ELF-1 (cell line): ENCODE measurements at regions not wholly inside any gene's neighbourhood (a gene's known extent, or its start where the extent isn't known, plus 50 kb on each side); places are given as distances from the start of the nearest gene placed in this dataset.

Source experiments
- DNase-seq: peaks from one replicate; pipeline ENCODE4 v3.0.0-alpha.2; 2016; ENCODE audit warnings: low read depth, low spot score

DNA sequence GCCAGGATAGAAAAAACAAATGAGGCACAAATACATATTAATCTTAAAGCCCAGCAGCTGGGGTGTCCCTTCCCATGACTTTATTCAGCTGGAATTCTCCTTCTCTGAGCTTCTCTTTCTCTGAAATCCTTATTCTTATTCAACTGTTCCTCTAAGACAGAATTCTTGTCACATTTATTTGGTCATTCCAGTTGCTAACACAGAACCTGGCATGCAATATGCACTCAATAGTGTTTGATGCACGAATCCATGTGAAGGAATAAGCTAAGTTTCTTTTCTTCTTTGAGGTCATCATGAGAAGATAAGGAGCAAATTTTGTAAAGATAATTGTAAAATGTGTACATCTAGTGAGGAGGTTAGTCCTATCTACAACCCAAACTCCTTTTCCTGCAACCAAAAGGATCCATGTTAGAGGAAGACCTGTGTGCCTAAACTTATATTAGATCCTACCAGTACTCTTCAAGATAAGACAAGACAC is 154.2 kb upstream of the KCNMB2 start:
- no peak for DNase-seq

DNA sequence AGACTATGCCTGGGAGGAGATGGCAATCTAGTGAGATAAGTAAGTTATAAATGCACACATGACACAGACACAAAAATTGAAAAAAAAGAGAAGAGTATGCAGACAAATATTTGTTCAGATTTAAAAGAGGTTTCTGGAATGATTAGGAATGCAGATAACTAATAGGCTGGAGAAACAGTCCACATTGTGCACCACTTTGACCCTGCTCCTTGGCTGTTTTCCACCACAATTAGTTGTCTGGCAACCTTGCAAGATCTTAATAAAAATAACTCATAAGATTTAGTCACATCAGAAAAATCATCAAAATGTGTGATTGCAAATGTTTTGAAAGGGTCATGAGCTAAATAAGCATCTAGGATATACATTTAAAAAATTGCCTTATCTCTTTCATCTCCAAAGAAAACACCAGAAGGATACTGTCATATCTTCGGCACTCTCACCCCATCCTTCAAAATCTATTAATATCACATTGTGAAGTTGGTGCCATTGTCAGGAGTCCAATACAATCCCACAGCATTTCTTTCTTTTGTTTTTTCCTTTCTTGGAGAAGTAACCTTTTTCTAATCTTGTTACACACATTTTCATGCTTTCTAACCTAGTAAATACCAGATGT is 153.7 kb upstream of the KCNMB2 start:
- DNase-seq = no peak

DNA sequence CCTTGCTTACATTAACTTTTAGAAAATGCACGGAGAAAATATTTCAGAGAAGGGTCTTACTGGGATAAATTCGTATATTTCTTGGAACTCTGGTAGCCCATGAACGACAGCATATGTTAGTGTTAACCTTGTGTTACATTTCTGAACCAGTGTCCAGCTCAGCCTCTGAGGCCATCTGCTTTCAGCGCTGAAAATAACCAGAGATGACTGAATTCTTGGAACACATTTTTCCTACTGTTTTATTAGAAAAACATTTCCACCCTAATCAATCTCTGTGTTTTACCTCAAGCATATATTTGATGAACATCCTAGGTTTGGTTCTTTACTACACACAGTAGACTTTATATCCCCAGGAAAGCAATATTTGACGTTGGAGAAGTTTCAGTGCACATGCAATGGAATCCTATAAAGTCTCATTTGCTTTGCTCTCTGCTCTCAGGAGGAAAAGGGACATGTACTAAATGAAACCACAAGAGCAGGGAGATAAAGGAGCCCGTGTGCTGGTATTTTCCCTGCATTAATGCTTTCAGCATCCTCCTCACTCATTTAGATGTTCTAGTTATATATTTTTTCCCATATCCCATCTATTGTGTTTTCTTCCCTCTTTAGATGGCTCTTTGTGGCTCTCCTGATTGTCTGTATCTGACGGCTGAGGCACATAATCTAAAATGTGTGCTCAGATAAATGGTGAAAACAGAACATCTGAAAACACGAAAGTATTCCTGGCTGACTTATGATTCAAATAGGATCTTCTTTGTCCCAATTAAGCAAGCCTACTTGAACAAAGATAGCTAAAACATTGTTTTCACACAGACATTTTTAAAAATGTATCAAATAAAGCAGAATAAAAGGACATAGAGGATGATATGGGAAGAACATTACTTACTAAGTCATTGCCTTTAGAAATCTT is 151.7 kb upstream of the KCNMB2 start:
- DNase-seq = no peak

DNA sequence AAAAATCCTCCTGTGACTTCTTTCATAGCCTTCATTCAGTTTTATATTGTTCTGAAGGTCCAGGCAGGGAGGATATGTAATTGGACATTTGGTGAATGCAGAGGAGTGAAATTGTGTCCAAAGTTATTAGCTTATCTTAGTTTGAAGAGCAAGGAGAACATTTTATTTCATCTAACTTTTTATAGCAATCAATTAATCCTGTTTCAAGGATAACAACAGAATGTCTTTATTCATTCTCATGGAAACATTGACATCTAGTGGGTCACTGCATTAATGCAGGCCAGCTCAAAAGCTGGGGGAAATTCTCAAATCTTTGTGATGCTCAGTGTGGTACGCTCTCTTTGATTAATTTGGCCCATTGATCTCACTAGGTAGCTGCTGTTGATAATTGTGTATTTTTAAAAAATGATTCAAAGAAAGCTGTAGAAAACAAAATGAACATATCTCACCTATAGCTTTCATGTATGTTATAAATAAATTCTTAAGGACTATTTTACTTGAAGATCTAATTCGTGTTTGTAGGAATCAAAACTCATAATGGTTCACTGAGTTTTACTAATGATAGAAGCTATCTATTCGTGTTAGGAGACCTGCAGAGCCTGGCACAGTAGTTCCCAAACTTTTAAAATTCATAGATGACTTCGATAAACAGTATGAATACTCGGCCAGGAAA is 150.8 kb upstream of the KCNMB2 start:
- DNase-seq = no peak

DNA sequence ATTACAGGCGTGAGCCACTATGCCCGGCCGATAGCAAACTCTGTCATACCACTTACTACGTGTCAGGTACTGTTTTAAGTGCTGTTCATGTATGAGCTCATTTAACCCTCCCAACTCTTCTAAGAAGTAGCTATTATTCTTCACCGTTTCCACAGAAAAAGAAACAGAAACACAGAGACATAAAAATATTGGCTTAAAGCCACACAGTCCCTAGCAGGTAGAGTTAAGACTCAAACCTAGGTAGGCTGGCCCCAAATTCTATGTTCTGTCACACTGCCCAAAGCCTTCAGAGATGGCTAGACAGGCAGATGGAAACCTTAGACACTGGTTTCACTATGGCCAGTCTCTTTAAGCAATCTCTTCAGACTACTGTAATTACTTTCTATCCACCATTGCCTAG is 149.8 kb upstream of the KCNMB2 start:
- DNase-seq = no peak

DNA sequence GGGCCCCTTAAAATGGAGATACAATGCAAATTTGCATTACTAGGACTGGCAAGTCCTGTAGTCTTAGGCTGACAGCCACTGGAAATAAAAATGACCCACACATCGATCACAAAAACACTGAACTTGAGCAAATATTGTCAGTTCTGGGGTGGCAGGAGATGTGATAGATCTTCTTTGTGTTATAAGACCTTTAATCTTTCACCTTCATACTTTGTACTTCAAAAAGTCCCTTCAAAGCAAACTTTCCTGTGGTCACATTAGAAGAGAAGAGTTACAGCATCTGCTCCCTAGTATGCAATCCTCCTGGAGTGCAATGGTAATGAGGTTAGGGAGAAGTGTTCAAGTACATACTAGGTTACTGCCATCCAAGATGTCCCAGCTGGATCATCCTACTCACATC is 149.4 kb upstream of the KCNMB2 start:
- DNase-seq = no peak

DNA sequence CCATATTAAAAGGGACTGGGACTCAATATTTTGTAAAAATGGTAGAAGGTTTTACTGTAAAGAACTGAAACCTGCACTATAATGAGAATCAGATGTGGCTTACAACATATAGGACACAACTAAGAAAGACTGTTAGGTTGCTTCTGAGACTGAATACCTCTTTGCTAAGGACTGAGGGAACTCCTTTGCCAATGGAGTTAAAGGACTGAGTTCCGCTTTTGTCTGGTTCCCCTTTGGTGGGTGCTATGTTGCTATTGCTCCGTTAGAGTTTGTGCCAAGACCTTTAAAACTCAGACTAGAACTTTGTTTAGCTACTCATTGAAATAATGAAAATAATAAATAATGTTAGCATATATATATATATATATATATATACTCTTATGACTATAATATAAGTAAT is 147.8 kb upstream of the KCNMB2 start:
- no peak for DNase-seq

DNA sequence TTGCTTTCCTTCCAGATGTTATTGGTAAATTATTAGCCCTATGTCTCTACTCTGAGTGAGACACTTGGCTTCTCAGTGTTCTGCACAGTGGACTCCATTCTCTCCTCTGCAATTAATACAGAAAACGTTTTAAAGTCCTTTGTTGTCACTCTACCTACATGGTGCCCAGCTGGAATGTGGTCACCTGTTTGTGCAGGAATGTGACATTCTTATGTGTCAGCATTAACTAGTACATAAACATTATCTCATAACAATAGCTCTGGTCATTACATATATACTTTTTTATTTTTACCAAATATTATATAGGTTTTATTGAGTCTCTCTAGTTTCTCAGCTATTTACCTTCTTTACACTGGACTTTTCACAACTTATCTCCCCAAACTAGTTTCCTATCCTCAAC is 147.0 kb upstream of the KCNMB2 start:
- no peak for DNase-seq

DNA sequence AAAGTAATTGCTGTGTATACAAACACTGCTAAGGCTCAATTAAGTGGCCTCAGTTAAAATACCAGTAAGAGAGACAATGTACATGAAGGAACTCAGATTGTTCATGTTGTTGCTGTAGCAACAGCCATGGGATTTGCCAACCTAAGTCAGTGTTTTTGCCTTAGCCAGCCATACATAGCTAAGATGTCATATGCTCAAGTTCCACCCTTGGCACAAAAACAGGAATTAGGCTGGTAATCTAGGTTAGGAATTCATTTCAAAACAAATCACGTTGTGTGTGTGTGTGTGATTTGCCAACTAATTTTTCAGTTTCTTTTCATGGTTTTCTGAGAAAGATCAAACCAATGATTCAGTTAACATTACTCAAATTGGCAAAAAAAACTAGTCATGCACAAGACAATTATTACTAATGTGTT is 143.7 kb upstream of the KCNMB2 start:
- no peak for DNase-seq

DNA sequence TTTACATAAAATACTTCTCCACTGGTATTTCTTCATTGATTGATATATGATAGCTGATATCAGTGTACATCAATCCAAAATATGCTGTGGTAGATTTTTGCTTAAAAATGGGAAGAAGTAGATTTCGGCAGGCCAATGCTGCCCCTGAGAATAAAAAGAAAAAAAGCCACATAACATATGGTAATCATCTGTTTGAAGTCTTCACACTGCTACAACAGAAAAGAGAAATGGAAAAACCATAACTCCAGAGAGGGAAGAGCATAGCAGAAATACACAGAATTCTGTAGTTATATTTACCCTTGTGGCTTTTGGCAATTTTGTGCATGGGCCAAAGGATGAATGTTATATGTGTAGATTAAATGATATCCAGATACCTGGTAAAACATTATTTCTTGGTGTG is 143.1 kb upstream of the KCNMB2 start:
- DNase-seq = no peak

DNA sequence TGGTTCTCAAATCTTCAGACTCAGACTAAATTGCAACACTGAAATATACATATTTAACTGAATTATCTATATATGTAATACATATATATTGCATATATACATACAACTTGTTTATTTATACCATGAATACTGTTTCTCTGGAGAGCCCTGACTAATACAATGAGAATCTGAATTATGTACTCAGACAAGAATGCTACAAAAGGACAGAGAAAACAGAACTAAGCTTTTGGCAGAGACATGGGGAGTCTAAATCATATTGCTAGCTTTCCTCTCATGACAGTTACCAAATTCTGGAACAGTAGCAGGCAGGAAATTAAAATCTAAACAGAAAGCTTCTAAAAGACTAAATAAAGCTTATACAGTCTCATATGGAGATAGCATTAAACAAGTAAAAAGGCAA is 142.4 kb upstream of the KCNMB2 start:
- no peak for DNase-seq

DNA sequence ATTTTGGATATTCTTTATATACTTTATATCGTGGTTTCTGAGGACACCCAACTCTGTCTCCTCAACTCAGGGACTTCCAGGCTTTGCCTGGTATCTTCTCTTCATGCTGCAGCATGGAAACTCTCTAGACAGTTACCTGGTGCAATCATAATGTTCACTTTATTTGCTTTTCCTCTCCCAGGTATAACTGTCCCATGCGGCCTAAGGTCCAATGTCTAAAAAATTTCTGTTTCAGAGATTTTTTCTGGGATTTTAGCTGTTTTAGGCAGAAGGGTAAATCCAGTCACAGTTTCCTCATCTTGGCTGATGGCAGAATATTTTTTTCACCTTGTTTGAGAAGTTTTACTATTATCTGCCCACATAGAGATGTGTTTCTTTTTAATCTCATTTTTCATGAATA is 139.9 kb upstream of the KCNMB2 start:
- DNase-seq = no peak

DNA sequence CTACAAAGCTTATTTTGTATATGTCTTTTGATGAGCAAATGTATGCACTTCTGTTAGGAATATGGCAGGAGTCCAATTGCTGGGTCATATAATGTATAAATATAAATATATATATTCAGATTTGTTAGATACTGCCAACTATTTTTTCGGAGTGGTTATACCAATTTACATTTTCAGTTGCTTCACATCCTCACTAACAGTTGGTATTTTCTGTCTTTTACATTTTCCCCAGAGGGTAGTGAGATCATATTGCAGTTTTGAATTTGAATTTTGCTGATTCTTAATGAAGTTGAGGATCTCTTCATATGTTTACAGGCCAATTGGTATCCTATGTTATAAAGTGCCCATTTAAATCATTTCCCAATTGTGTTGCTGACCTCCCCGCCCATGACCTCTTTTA is 139.0 kb upstream of the KCNMB2 start:
- DNase-seq = no peak

DNA sequence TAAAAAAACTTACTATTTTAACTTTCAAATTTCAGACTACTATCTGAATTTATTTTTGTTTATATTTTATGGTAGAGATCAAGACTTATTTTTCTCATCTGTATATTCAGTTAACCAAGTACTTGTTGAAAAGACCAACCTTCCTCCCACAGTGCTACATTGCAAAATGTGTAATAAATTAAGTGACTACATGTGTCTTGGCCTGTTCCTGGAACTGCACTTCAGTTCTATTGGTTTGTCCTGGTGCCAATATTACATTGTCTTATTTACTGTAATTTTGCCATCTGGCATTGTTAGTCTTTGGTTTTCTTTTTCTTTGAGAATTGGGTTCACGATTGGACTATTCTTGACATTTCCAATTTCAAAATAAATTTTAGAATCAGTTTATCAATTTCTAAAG is 138.4 kb upstream of the KCNMB2 start:
- no peak for DNase-seq

DNA sequence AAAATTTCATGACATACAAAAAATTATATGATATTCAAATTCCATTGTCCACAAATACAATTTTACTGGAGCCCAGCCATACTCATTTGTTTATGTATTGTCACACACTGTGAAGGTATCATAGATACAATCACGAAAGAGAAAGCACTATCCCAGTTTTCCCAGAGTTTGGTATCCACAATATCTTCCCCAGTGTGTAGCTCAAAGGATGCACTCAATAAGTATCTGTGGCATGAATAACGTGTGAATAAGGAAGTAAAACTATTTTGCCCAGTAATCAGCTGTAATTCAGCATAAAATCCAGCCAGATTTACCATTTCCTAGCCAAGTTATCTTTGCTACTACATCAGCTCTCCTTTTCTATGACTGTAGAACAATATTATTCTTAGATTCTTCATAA is 131.3 kb upstream of the KCNMB2 start:
- no peak for DNase-seq

DNA sequence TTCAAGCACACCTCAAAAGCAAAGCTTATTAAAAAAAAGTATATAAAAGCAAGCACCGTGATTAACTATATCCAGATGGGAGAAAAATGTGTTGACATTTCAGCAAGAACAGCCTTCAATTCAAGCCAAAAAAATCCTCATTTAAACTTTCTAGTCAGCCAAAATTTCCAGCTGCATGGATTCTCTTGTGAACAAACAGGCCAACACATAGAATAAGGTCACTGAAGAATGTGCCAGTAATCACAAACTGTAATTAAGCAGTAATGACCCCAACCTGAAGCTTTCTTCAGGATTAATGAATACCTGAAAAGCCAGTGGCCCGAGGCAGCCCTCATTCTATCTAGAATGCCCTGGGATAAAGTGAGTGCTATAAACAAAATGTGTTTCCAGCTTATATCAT is 130.7 kb upstream of the KCNMB2 start:
- peak; percentile 4 for DNase-seq

DNA sequence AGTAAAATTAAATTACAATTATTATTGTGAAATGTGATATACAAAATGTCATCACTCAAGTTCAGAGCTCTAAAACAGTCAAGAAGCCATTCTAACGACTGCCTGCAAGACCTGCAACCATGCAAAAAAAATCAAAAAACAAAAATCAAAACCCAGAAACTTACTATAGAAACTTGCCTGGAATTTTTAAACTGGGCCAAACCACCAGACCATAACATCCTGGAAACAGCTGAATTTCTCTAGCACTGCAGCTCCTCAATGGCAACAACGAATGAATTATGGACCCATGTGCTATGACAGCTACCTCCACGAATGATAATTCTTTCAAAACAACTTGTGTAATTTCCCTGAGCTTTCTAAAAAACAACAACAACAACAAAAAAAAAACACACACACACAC is 130.0 kb upstream of the KCNMB2 start:
- no peak for DNase-seq

DNA sequence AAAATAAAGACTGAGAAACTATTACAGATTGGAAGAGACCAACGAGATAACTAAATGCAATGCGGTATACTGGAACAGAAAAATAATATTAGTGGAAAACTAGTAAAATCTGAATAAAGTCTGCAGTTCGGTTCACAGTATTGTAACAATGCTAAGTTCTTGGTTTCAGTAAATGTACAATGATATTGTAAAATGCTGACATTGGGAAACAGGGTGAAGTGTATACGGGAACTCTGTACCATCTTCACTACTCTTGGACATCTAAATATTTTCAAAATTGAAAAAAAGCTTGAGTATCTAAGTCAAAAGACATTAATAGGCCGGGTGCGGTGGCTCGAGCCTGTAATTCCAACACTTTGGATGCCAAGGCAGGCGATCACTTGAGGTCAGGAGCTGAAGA is 120.9 kb upstream of the KCNMB2 start:
- no peak for DNase-seq

DNA sequence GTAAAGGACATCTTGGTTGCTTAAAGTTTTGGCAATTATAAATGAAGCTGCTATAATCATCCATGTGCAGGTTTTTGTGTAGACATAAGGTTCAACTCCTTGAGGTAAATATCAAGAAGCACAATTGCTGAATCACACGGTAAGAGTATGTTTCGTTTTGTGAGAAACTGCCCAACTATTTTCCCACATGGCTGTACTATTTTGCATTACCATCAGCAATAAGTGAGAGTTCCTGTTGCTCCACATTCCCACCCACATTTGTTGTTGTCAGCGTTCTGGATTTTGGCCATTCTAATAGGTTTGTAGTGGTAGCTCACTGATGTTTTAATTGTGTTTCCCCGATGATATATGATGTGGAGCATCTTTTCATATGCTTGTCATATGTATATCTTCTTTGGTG is 118.5 kb upstream of the KCNMB2 start:
- DNase-seq = no peak

DNA sequence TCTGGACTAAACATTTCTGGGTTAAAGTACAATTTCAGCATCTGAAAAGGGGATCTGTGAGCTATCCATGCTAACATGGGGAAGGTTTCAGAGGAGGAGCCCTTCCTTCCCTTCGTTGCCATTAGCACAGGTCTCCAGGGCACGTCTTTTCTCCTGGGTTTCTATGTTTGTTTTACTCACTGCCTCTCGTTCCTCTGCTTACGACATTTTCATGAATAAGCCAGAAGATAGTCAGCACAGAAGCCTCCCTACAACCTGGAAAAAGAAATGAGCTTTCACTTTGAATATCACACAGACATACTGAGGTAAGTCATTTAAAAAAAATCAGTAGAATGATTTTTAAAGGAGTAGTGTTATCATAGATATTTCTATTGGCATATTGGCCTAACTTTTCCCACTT is 117.2 kb upstream of the KCNMB2 start:
- DNase-seq = no peak

DNA sequence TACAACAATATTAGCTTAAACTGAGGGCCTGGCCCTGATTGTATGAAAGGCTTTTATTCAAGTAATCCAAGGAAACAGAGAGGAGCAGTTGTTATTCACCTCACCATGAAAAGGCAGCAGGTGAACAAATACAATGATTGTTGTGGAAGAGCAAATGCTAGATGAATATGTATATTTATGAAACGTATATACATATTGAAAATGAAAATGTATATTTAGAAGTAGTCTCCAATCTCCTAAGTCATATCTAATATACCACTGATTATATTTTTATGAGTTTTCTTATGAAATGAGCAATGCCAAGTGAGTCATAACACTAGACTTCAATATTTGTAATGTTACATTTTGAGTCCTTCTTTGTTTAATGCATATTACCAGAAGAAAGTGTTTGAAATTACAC is 116.2 kb upstream of the KCNMB2 start:
- DNase-seq = no peak

DNA sequence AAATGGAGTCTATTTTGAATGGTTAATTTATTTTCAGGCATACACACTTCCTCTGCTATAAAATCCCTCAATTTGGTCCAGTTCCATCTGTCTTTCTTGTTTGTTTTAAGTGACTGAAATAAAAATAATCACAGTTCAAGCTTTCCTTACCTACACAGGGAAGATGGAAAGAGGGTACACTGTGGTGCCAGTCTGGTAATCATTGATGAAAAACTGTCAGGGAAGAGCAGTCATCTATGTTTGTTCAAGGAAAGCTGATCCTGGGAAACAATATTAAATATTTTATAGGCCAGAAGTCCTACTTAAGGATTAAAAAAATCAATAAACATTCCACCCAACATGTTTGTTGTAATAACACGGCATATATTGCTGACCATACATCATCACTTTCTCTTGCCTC is 115.2 kb upstream of the KCNMB2 start:
- DNase-seq = no peak

DNA sequence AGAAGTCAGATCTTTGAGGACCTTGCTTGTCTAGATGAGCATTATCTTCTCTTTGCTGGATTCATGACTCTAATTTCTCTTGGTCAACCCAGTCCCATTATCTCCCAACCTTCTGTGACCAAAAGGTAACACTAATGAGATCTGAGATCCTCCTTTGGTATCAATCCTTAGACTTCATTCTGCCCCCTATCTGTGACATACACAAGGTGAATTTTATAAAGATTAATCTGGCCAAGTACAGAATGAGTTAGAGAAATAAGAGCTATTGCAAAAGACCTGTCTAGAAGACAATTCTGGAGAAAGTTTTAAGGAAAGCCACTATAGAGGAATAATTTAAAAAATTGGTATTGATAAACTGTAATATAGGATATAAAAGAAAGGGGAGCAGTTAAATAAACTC is 113.8 kb upstream of the KCNMB2 start:
- no peak for DNase-seq
